ENCODE measurements at regions not wholly inside any gene's neighbourhood (a gene's known extent, or its start where the extent isn't known, plus 50 kb on each side); places are given as distances from the start of the nearest gene placed in this dataset.

- no peaks in the 10 kb centered on the region for H3K79me2 ChIP-seq (ENCODE audit: insufficient read depth)
- no peaks in the 10 kb centered on the region for H3K27me3 ChIP-seq (ENCODE audit: insufficient read depth)
- no peak overlapping the region for H3K4me2 ChIP-seq
- 40% methylated on average over 8 of the region's 8 CpGs for WGBS (ENCODE audit: low lambda C conversion rate)
- ChIA-PET CTCF (no interaction called here), POLR2A (no interaction called here)
- H2AFZ ChIP-seq (ENCODE audit: low read depth) = no peak overlapping the region
- no peaks in the 10 kb centered on the region for H3K9me2 ChIP-seq
- no peaks in the 10 kb centered on the region for H4K20me1 ChIP-seq (ENCODE audit: insufficient read depth)
- TF ChIP-seq FOXJ3 (CRISPR knock-in tag; IDR thresholded peaks at IDR 0.05) (no peak), FOXM1 (IDR thresholded peaks at IDR 0.05; ENCODE audit: low read depth) (no peak)
- H3K9ac ChIP-seq = no peak overlapping the region
- no peaks in the 10 kb centered on the region for H3K9me3 ChIP-seq
- no peaks in the 10 kb centered on the region for H3K4me1 ChIP-seq (ENCODE audit: control insufficient read depth in 1 of 2, insufficient read depth in 2 of 2, low read depth in 1 of 2, low read length in 1 of 2)
- H3K4me3 ChIP-seq (ENCODE audit: low read depth in 2 of 2, low read length in 1 of 2) = no peak overlapping the region
- no peaks in the 10 kb centered on the region for H3K36me3 ChIP-seq (replicated peaks in 1 of 2; ENCODE audit: control insufficient read depth in 1 of 2, insufficient read depth in 2 of 2, low read length in 1 of 2)
- no peak overlapping the region for H3K27ac ChIP-seq (ENCODE audit: low read depth in 2 of 2, low read length in 1 of 2)
- DNase-seq = no peak
- no peaks in the 10 kb centered on the region for H3F3A ChIP-seq (replicated peaks; ENCODE audit: insufficient read depth)
Observed at GRCh38 chr6:170066679-170067078, 224.2 kb downstream of the DLL1 start.

- POLR2A ChIA-PET = no interaction called here
- DNase-seq = no peak
- Histone ChIP-seq H3K4me1 (ENCODE audit: control insufficient read depth in 1 of 2, insufficient read depth in 2 of 2, low read depth in 1 of 2, low read length in 1 of 2) (no peaks in the 10 kb centered on the region), H3F3A (replicated peaks; ENCODE audit: insufficient read depth) (no peaks in the 10 kb centered on the region), H2AFZ (ENCODE audit: low read depth) (no peak overlapping the region), H3K4me3 (ENCODE audit: low read depth in 2 of 2, low read length in 1 of 2) (no peak overlapping the region), H3K27me3 (ENCODE audit: insufficient read depth) (no peaks in the 10 kb centered on the region), H3K9me2 (no peaks in the 10 kb centered on the region), H3K27ac (ENCODE audit: low read depth in 2 of 2, low read length in 1 of 2) (no peak overlapping the region), H3K79me2 (ENCODE audit: insufficient read depth) (no peaks in the 10 kb centered on the region), H3K9ac (no peak overlapping the region), H4K20me1 (ENCODE audit: insufficient read depth) (no peaks in the 10 kb centered on the region), H3K4me2 (no peak overlapping the region), H3K9me3 (no peaks in the 10 kb centered on the region), H3K36me3 (replicated peaks in 1 of 2; ENCODE audit: control insufficient read depth in 1 of 2, insufficient read depth in 2 of 2, low read length in 1 of 2) (no peaks in the 10 kb centered on the region)
- TF ChIP-seq USF2 (IDR thresholded peaks at IDR 0.05; ENCODE audit: borderline replicate concordance, low read depth, low read length) (no peak), FOSL2 (IDR thresholded peaks at IDR 0.05; ENCODE audit: borderline replicate concordance, low read depth) (no peak), NRF1 (IDR thresholded peaks at IDR 0.05; ENCODE audit: low read depth, low read length) (no peak), RFX5 (IDR thresholded peaks at IDR 0.05; ENCODE audit: low read length) (no peak), ZBTB33 (IDR thresholded peaks at IDR 0.05; ENCODE audit: borderline replicate concordance, low read depth) (no peak), MAX (IDR thresholded peaks at IDR 0.05; ENCODE audit: low read depth) (no peak), SIN3A (IDR thresholded peaks at IDR 0.05; ENCODE audit: borderline replicate concordance, low read depth, low read length) (no peak), REST (IDR thresholded peaks at IDR 0.05; ENCODE audit: low read depth, low read length) (no peak), NFIC (IDR thresholded peaks at IDR 0.05; ENCODE audit: borderline replicate concordance) (no peak), JUND (IDR thresholded peaks at IDR 0.05) (no peak), IRF3 (IDR thresholded peaks at IDR 0.05; ENCODE audit: low read depth, low read length) (no peak), POLR2AphosphoS5 (IDR thresholded peaks at IDR 0.05; ENCODE audit: low read depth, low read length) (no peak), MEF2A (IDR thresholded peaks at IDR 0.05; ENCODE audit: borderline replicate concordance, low read depth) (no peak), FOXJ3 (CRISPR knock-in tag; IDR thresholded peaks at IDR 0.05) (no peak), GATA2 (CRISPR knock-in tag; IDR thresholded peaks at IDR 0.05) (no peak), SMC3 (IDR thresholded peaks at IDR 0.05; ENCODE audit: low read depth, low read length) (no peak), FOXM1 (IDR thresholded peaks at IDR 0.05; ENCODE audit: low read depth) (no peak), ELF1 (IDR thresholded peaks at IDR 0.05) (no peak)
- WGBS (ENCODE audit: low lambda C conversion rate) = 45% methylated on average over 9 of the region's 16 CpGs
- CTCF ChIA-PET = interaction anchor here (0.8 kb wide), 1 partner anchor 10 kb away, joined by 3 read pairs; no protein-coding TSS in a partner anchor
Observed at GRCh38 chr6:170063851-170064602, 226.9 kb downstream of the DLL1 start.

All from SK-N-SH (cell line).